Mesenchymal stem cell (in vitro differentiated cells and primary cell): ENCODE measurements at regions not wholly inside any gene's neighbourhood (a gene's known extent, or its start where the extent isn't known, plus 50 kb on each side); places are given as distances from the start of the nearest gene placed in this dataset. TPM values are rescaled to one million over a fixed set of nuclear protein-coding genes. Genes with fewer than 3 reads are reported as not detected.

Source experiments
- small RNA-seq: library from polyadenylated mRNA; stranded (forward); fragments of <200 nt; extraction: miRNeasy Mini kit (QIAGEN cat#:217004); gene quantifications from one replicate; pipeline ENCODE3, GENCODE V24; 2013; ENCODE audit warnings: low read depth

Small RNA genes lying in the stretch of these regions (small RNA-seq; reads per million reads assigned to genes)
- gene PPIAP63, result not detected
- gene RF00592, result not detected
